ENCODE measurements at regions not wholly inside any gene's neighbourhood (a gene's known extent, or its start where the extent isn't known, plus 50 kb on each side); places are given as distances from the start of the nearest gene placed in this dataset.

DNA sequence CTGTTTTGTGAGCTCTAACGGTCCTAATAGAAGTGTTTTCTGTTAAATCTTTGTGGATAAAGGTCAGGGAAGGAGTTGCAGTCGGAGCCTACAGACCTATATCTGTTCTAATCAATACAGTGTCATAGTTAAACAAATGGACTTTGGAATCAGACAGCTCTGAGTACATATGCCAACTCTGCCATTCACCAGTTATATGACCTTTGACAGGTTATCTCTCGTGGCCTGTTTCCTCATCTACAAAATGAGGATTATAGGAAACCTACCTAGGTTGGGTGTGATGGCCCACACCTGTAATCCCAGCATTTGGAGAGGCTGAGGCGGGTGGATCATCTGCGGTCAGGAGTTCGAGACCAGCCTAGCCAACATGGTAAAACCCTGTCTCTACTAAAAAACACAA, 89.7 kb downstream of the MID1IP1 start:
- no peaks in the 10 kb centered on the region for H3K36me3 ChIP-seq (ENCODE audit: control insufficient read depth, insufficient read depth, low read length)
- TF ChIP-seq CTCF (IDR thresholded peaks at IDR 0.05; ENCODE audit: insufficient read depth, low read length, poor library complexity, severe bottlenecking), result no peak
- H3K27me3 ChIP-seq (ENCODE audit: control insufficient read depth, insufficient read depth, low read length), result no peaks in the 10 kb centered on the region
- no peak for DNase-seq (ENCODE audit: low read depth)
- H3K4me3 ChIP-seq (ENCODE audit: low read depth, low read length), result no peak overlapping the region

GRCh38 chrX:38891641-38892413, 90.6 kb downstream of the MID1IP1 start:
- DNase-seq (ENCODE audit: low read depth), result no peak
- H3K36me3 ChIP-seq (ENCODE audit: control insufficient read depth, insufficient read depth, low read length), result no peaks in the 10 kb centered on the region
- no peaks in the 10 kb centered on the region for H3K27me3 ChIP-seq (ENCODE audit: control insufficient read depth, insufficient read depth, low read length)
- TF ChIP-seq CTCF (IDR thresholded peaks at IDR 0.05; ENCODE audit: insufficient read depth, low read length, poor library complexity, severe bottlenecking), result no peak
- no peak overlapping the region for H3K4me3 ChIP-seq (ENCODE audit: low read depth, low read length)

DNA sequence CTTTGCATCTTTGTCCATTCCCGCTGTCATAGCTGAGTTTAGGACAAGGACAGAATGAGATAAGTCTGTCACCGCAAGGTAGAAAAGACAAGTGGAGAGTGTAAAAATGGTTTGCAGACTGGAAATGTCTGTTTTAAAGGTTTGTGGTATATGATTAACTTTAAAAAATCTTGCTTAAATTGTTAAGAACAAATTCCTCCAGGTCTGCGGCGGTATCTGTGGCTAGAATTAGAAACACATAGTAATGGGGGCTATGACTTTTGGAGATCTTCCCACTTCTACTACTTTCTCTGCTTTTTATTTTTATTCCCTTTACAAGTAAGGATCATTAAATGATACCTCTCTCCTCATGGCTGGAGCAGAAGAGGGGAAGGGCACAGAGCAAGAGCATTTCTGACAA, 92.2 kb downstream of the MID1IP1 start:
- TF ChIP-seq CTCF (IDR thresholded peaks at IDR 0.05; ENCODE audit: insufficient read depth, low read length, poor library complexity, severe bottlenecking), result no peak
- Histone ChIP-seq H3K27me3 (ENCODE audit: control insufficient read depth, insufficient read depth, low read length) (no peaks in the 10 kb centered on the region), H3K4me3 (ENCODE audit: low read depth, low read length) (no peak overlapping the region), H3K36me3 (ENCODE audit: control insufficient read depth, insufficient read depth, low read length) (no peaks in the 10 kb centered on the region)
- no peak for DNase-seq (ENCODE audit: low read depth)

DNA sequence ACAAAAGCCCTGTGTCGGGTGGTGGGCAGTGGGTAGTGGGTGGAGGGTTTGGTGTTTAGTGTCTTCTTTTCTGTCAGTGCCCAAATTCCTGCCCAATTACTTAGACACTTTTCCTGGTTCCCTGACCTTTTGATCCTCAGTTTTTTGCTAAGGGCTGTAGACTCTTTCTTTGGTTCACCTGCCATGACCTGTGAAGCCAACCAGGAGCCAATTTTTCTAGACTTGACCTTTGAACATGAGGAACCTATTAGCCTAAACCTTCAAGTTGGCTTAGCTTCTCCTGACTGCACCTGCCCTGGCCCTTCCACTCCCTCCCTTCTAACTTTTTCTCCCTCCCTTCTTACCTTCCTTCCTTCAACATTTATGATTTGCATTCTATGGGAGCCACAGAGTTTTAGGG, 94.5 kb downstream of the MID1IP1 start:
- no peak for DNase-seq (ENCODE audit: low read depth)
- Histone ChIP-seq H3K4me3 (ENCODE audit: low read depth, low read length) (no peak overlapping the region), H3K27me3 (ENCODE audit: control insufficient read depth, insufficient read depth, low read length) (no peaks in the 10 kb centered on the region), H3K36me3 (ENCODE audit: control insufficient read depth, insufficient read depth, low read length) (no peaks in the 10 kb centered on the region)
- no peak for TF ChIP-seq CTCF (IDR thresholded peaks at IDR 0.05; ENCODE audit: insufficient read depth, low read length, poor library complexity, severe bottlenecking)

DNA sequence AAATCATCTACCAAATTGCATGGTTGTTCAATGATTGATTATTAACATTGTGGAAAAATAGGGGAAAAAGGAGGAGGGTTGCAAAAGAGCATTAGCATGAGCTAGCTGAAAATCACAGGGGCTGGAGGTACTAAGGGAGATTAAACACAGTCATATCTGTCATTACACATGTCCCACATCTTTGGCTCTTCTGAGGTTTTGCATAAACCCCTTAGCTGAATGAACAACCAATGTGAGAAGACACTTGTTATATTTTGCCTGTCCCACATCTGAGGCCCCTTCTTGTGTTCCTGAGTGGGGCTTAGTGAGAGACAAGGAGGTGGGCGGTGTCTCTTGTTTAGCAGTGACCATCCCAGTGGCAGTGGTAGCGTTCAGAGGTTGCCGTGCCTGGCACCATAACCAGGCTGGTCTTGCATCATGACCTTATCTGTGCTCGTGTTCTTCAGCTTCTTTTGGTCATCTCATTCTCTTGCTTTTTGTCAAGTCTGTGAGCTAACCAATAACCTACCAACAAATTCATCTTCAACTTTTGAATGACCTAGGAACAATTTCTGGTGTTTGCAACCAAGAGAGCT, 95.6 kb downstream of the MID1IP1 start:
- DNase-seq (ENCODE audit: low read depth), result no peak
- H3K36me3 ChIP-seq (ENCODE audit: control insufficient read depth, insufficient read depth, low read length), result no peaks in the 10 kb centered on the region
- H3K27me3 ChIP-seq (ENCODE audit: control insufficient read depth, insufficient read depth, low read length), result no peaks in the 10 kb centered on the region
- H3K4me3 ChIP-seq (ENCODE audit: low read depth, low read length), result no peak overlapping the region
- no peak for TF ChIP-seq CTCF (IDR thresholded peaks at IDR 0.05; ENCODE audit: insufficient read depth, low read length, poor library complexity, severe bottlenecking)

DNA sequence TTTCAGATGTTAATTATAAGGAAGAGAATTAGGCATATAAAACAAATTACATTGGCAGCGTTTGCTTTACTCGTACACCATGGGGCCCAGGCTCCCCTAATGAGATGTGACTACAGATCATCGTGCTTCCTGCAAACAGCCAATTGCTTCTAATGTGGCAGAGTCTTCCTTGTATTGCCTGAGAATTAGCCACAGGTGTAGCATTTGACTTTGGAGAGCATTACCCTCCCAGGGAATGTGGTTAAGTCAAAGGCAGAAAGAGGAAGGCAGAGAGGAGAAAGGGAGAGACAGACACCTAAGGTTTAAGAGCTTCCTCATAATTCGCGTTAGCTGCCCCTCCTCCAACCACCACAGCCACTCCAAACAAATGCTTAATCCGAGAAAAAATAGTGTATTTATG, 97.0 kb downstream of the MID1IP1 start:
- Histone ChIP-seq H3K36me3 (ENCODE audit: control insufficient read depth, insufficient read depth, low read length) (no peaks in the 10 kb centered on the region), H3K4me3 (ENCODE audit: low read depth, low read length) (no peak overlapping the region), H3K27me3 (ENCODE audit: control insufficient read depth, insufficient read depth, low read length) (no peaks in the 10 kb centered on the region)
- no peak for TF ChIP-seq CTCF (IDR thresholded peaks at IDR 0.05; ENCODE audit: insufficient read depth, low read length, poor library complexity, severe bottlenecking)
- DNase-seq (ENCODE audit: low read depth), result no peak
